ENCODE measurements at regions not wholly inside any gene's neighbourhood (a gene's known extent, or its start where the extent isn't known, plus 50 kb on each side); places are given as distances from the start of the nearest gene placed in this dataset.

DNA sequence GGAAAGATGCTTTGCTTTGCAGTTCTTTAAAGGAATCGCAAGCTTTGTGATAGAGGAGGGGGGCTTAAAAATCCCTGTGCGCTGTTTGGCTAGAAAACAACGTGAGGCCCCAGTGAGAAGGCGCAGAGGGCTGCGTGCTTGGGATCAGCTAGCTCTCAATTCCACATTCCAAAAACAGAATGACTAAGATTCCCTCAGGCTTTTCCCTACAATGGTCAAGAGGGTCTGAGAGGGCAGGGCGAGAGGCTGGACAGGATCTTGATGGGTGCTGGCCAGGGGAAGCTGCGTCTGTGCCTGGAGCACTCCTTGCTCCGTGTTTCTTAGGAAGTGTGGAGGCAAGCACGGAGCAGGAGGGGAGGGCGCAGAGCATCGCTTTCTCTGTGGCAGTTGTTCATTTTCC is 72.1 kb upstream of the INHBA start:
- TF ChIP-seq, protein P1, sequence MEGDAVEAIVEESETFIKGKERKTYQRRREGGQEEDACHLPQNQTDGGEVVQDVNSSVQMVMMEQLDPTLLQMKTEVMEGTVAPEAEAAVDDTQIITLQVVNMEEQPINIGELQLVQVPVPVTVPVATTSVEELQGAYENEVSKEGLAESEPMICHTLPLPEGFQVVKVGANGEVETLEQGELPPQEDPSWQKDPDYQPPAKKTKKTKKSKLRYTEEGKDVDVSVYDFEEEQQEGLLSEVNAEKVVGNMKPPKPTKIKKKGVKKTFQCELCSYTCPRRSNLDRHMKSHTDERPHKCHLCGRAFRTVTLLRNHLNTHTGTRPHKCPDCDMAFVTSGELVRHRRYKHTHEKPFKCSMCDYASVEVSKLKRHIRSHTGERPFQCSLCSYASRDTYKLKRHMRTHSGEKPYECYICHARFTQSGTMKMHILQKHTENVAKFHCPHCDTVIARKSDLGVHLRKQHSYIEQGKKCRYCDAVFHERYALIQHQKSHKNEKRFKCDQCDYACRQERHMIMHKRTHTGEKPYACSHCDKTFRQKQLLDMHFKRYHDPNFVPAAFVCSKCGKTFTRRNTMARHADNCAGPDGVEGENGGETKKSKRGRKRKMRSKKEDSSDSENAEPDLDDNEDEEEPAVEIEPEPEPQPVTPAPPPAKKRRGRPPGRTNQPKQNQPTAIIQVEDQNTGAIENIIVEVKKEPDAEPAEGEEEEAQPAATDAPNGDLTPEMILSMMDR (conservative IDR thresholded peaks at IDR 0.05; ENCODE audit: low read length) = no peak
- no peak overlapping the region for H3K4me3 ChIP-seq (ENCODE audit: low read length)
- no peak for DNase-seq (ENCODE audit: low read depth)

DNA sequence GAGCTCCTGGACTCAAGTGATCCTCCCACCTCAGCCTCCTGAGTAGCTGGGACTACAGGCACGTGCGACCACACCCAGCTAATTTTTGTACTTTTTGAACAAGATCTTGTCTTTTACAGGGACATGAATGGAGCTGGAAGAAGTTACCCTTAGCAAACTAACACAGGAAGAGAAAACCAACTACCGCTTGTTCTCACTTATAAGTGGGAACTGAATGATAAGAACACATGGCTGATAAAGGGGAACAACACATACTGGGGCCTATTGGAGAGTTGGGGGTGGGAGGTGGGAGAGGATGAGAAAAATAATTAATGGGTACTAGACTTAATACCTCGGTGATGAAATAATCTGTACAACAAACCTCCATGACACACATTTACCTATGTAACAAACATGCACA is 70.9 kb upstream of the INHBA start:
- no peak for DNase-seq (ENCODE audit: low read depth)
- TF ChIP-seq, protein P1 (conservative IDR thresholded peaks at IDR 0.05; ENCODE audit: low read length) = no peak
- H3K4me3 ChIP-seq (ENCODE audit: low read length) = no peak overlapping the region

DNA sequence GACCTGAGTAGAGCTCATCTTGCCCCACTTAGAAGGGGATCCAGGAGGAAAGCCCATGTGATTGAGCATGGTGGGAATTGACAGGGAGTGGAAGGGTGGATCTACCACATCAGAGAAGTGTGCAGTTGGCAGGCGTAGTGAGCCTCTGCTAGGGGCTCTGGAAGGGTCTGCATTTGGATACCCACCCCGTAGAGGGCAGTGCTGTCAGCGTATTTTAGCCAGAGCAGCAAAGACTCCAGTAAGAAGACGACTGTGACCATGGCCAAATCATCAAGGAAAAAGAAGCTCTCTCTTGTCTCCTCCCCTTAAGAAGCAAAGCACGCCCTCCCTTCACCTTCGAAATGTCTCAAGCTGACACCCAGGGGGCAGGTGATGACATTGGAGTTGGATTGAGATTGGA is 68.8 kb upstream of the INHBA start:
- TF ChIP-seq, protein P1 (conservative IDR thresholded peaks at IDR 0.05; ENCODE audit: low read length) = no peak
- DNase-seq (ENCODE audit: low read depth) = no peak
- no peak overlapping the region for H3K4me3 ChIP-seq (ENCODE audit: low read length)

DNA sequence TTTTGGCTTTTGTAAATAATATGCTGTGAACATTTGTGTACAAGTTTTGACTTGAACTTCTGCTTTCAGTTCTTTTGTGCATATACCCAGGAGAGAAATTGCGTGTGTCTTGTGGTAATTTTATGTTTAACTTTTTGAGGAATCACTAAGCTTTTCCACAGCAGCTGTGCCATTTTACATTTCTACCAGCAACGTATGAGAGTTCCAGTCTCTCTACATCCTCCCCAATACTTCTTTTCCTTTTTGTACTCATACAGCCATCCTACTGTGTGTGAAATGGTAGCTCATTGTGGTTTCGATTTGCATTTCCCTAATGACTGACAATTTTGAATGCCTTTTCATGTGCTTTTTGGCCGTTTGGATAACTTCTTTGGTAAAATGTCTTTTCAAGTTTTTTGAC is 66.3 kb upstream of the INHBA start:
- TF ChIP-seq, protein P1 (conservative IDR thresholded peaks at IDR 0.05; ENCODE audit: low read length) = no peak
- DNase-seq (ENCODE audit: low read depth) = no peak
- H3K4me3 ChIP-seq (ENCODE audit: low read length) = no peak overlapping the region

DNA sequence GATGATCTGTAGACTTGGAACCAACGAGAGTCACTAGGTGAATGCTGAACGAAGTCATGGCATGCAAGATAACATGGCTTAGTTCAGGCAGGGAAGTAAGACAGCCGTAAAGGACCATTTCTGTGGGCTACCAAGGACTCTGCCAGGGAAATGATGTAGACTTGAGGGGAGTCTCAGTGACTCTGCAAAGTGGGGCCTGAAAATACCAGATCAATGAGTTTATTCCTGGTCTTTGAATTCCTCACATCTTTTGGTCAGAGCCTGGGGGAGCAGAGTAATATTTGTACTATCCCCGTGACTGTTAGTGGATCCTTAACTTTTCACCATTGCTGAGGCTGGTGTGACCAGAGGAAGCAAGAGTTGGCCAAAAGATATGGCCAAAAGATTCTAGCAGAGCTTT is 60.7 kb upstream of the INHBA start:
- no peak overlapping the region for H3K4me3 ChIP-seq (ENCODE audit: low read length)
- TF ChIP-seq, protein P1 (conservative IDR thresholded peaks at IDR 0.05; ENCODE audit: low read length) = no peak
- no peak for DNase-seq (ENCODE audit: low read depth)

DNA sequence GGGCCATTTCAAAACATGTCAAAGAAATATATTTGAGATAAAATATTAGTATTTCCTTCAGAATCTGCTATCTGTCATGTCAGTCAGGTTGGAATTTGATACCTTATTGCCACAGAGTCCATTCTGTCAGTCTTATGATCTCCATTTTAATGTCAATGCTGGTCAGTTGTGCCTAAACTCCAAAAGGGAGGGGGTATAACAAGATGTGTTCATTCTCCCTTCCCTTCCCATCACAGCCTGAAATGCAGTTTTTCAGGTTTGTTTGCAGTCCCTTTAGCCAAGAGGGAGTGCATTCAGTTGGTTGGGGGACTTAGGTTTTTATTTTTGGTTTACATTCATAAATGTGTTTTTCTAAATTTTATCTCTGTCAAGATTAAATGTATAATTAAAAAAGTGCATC is 59.8 kb upstream of the INHBA start:
- TF ChIP-seq, protein P1 (conservative IDR thresholded peaks at IDR 0.05; ENCODE audit: low read length) = no peak
- H3K4me3 ChIP-seq (ENCODE audit: low read length) = no peak overlapping the region
- DNase-seq (ENCODE audit: low read depth) = no peak

DNA sequence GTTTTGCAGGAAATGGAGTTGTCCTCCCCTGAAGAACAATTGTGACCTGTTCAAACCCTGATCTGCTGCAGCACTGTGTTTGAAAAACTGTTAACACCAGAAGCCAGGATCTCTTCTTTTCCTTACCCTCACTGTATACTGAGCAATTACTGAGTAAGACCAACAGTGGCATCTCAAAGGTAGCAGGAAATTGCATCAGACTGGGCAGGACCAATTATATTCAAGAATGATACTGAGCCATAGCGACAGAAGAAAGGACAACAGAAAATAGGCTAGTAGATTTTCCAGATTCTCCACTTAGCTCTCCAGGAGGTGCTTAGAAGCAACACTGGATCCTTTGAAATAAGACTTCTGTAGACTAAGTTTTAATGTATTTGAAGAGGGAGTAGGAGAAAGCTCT is 57.4 kb upstream of the INHBA start:
- TF ChIP-seq, protein P1 (conservative IDR thresholded peaks at IDR 0.05; ENCODE audit: low read length) = no peak
- DNase-seq (ENCODE audit: low read depth) = peak; percentile 9
- no peak overlapping the region for H3K4me3 ChIP-seq (ENCODE audit: low read length)

All from AG10803 (cell line).